ENCODE measurements at regions not wholly inside any gene's neighbourhood (a gene's known extent, or its start where the extent isn't known, plus 50 kb on each side); places are given as distances from the start of the nearest gene placed in this dataset.

GRCh38 chr1:8154621-8155052 lies 128.5 kb upstream of the ERRFI1 start:
- TF ChIP-seq CTCF (IDR thresholded peaks at IDR 0.05), result no peak
- peak; percentile 17 to 52 (median 33) for TF ChIP-seq POLR2AphosphoS5 (IDR thresholded peaks at IDR 0.05)
- no peak for TF ChIP-seq POLR2A (IDR thresholded peaks at IDR 0.05)
- no peak for TF ChIP-seq EP300 (IDR thresholded peaks at IDR 0.05)

Data from sigmoid colon (tissue), 4 donors.